ENCODE measurements at regions not wholly inside any gene's neighbourhood (a gene's known extent, or its start where the extent isn't known, plus 50 kb on each side); places are given as distances from the start of the nearest gene placed in this dataset.

GRCh38 chr1:25096307-25097150 lies 135.8 kb downstream of the SYF2 start:
- peaks cover 0 to 28% of the 10 kb centered on the region in 2 experiments; a peak in 2 of 5 replicates for H3K27me3 ChIP-seq (ENCODE audit: control insufficient read depth in 1 of 2, insufficient read depth in 2 of 2, low read length in 2 of 2)
- FAIRE-seq, result no peak
- H3K9ac ChIP-seq (ENCODE audit: insufficient read depth, low read depth, low read length), result no peak overlapping the region
- no peaks in the 10 kb centered on the region for H3K79me2 ChIP-seq (ENCODE audit: insufficient read depth, low read length)
- no peaks in the 10 kb centered on the region for H3K36me3 ChIP-seq (replicated peaks in 1 of 2; ENCODE audit: control insufficient read depth in 1 of 2, insufficient read depth in 2 of 2, low read length in 2 of 2)
- no peak for ATAC-seq
- 31% methylated on average over 6 of the region's 8 CpGs for WGBS (ENCODE audit: low lambda C conversion rate)
- no peak overlapping the region for H3K4me2 ChIP-seq (ENCODE audit: low read depth, low read length)
- no peaks in the 10 kb centered on the region for H4K20me1 ChIP-seq (ENCODE audit: insufficient read depth, low read length)
- BruUV-seq (replicated peaks), result no TSS peak
- H3K4me3 ChIP-seq (replicated peaks in 1 of 3; ENCODE audit: insufficient read depth in 1 of 3, low read depth in 2 of 3, low read length in 3 of 3), result no peak overlapping the region
- ChIA-PET POLR2A (no interaction called here), CTCF (ENCODE audit: low intra/inter-chr PET ratio, low total read pairs) (no interaction called here)
- H3K4me1 ChIP-seq (ENCODE audit: insufficient read depth, low read length), result peaks cover 17% of the 10 kb centered on the region
- in situ Hi-C loops (cut with HindIII; ENCODE audit: extremely low pct_ligation_motif_present, low pct_unique_long_range_greater_than_20kb) (no loop called here), intact Hi-C loops (cut with micrococcal nuclease; ENCODE audit: unreplicated experiment) (no loop called here)
- no peak for DNase-seq (ENCODE audit: low spot score)
- H2AFZ ChIP-seq (ENCODE audit: low read length), result no peak overlapping the region
- H3K27ac ChIP-seq (ENCODE audit: extremely low read length, insufficient read depth, low read length), result no peak overlapping the region
- H3K9me3 ChIP-seq (ENCODE audit: low read length), result no peaks in the 10 kb centered on the region
- TF ChIP-seq, protein P1, sequence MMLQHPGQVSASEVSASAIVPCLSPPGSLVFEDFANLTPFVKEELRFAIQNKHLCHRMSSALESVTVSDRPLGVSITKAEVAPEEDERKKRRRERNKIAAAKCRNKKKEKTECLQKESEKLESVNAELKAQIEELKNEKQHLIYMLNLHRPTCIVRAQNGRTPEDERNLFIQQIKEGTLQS (CRISPR knock-in tag; IDR thresholded peaks at IDR 0.05), result no peak
- TF ChIP-seq GABPA (IDR thresholded peaks at IDR 0.05; ENCODE audit: low read depth, low read length) (no peak), GABPA (CRISPR knock-in tag; IDR thresholded peaks at IDR 0.05; ENCODE audit: low read depth) (no peak), SP140L (CRISPR knock-in tag; IDR thresholded peaks at IDR 0.05; ENCODE audit: borderline replicate concordance) (no peak), NFIC (IDR thresholded peaks at IDR 0.05; ENCODE audit: low read length) (no peak), MLXIP (CRISPR knock-in tag; IDR thresholded peaks at IDR 0.05; ENCODE audit: borderline replicate concordance) (no peak), AHDC1 (CRISPR knock-in tag; IDR thresholded peaks at IDR 0.05; ENCODE audit: borderline replicate concordance) (no peak), ZNF142 (CRISPR knock-in tag; IDR thresholded peaks at IDR 0.05) (no peak)

Data from HepG2 (cell line).